NCI-H2029 treated with DMSO at 0.1 percent for 48 hours (cell line): ENCODE measurements at regions not wholly inside any gene's neighbourhood (a gene's known extent, or its start where the extent isn't known, plus 50 kb on each side); places are given as distances from the start of the nearest gene placed in this dataset.
"Not testable (repeated sequence)": the region's sequence is repeated elsewhere in the genome, so short reads cannot be mapped to it uniquely, and the experiment has no call there.

Experiments used
- DNase-seq: peaks from one replicate; lab custom pipeline; 2025; lab: John Stamatoyannopoulos, UW

GRCh38 chr13:32828711-32829110 lies 187.5 kb upstream of the KL start:
- DNase-seq = no peak

- DNase-seq = no peak
Measured at GRCh38 chr13:32829269-32829668, 187.0 kb upstream of the KL start.

- no peak for DNase-seq
Measured at GRCh38 chr13:32829676-32830335, 186.4 kb upstream of the KL start.

GRCh38 chr13:32830336-32831031 lies 185.7 kb upstream of the KL start:
- no peak for DNase-seq

GRCh38 chr13:32837307-32837972 lies 178.8 kb upstream of the KL start:
- DNase-seq = no peak

GRCh38 chr13:32837973-32838927 lies 178.0 kb upstream of the KL start:
- no peak for DNase-seq

GRCh38 chr13:32838945-32839344 lies 177.3 kb upstream of the KL start:
- no peak for DNase-seq

GRCh38 chr13:32840113-32840512 lies 176.1 kb upstream of the KL start:
- DNase-seq = no peak

- DNase-seq = no peak
Measured at GRCh38 chr13:32840989-32841713, 175.1 kb upstream of the KL start.

- no peak for DNase-seq
Measured at GRCh38 chr13:32845952-32846950, 170.0 kb upstream of the KL start.

- DNase-seq = not testable (repeated sequence)
Measured at GRCh38 chr13:32847976-32848375, 168.2 kb upstream of the KL start.

- DNase-seq = no peak
Measured at GRCh38 chr13:32849369-32849768, 166.9 kb upstream of the KL start.

- DNase-seq = no peak
Measured at GRCh38 chr13:32850316-32851052, 165.7 kb upstream of the KL start.

GRCh38 chr13:32851083-32852069 lies 164.8 kb upstream of the KL start:
- DNase-seq = no peak

GRCh38 chr13:32852526-32852925 lies 163.7 kb upstream of the KL start:
- no peak for DNase-seq

- no peak for DNase-seq
Measured at GRCh38 chr13:32857077-32857476, 159.1 kb upstream of the KL start.

GRCh38 chr13:32857689-32858088 lies 158.5 kb upstream of the KL start:
- no peak for DNase-seq

- no peak for DNase-seq
Measured at GRCh38 chr13:32859707-32860292, 156.4 kb upstream of the KL start.
